Keratinocyte (primary cell): ENCODE measurements at regions not wholly inside any gene's neighbourhood (a gene's known extent, or its start where the extent isn't known, plus 50 kb on each side); places are given as distances from the start of the nearest gene placed in this dataset.

Experiments
- DNase-seq: peaks from one replicate; pipeline ENCODE4 v3.0.0-alpha.2; 2011; ENCODE audit warnings: low read depth, missing footprints, low spot score
- FAIRE-seq: peaks from 2 replicates; lab custom pipeline; 2011; peaks lifted over from hg19 to GRCh38; lab: Jason Lieb, UNC
- H2AFZ ChIP-seq: 2 replicates; pipeline ENCODE4 v1.6.0; 2012; ENCODE audit warnings: low read length, control low read depth, inconsistent platforms; ENCODE audit not compliant: control insufficient read depth
- H3K27ac ChIP-seq: 2 replicates; pipeline ENCODE4 v1.5.1; 2011; ENCODE audit warnings: low read length; ENCODE audit not compliant: control insufficient read depth, insufficient read depth
- H3K27me3 ChIP-seq: 3 replicates; pipeline ENCODE4 v1.6.0; 2011; ENCODE audit warnings: low read length; ENCODE audit not compliant: control insufficient read depth, insufficient read depth; ENCODE audit errors: extremely low read depth
- H3K36me3 ChIP-seq, 2 experiments: 2 replicates in 1 of 2; 3 replicates in 1 of 2; pipeline ENCODE4 v1.5.1; 2011; ENCODE audit warnings: low read length in 2 of 2, mild to moderate bottlenecking in 1 of 2; ENCODE audit not compliant: control insufficient read depth in 2 of 2, insufficient read depth in 2 of 2; ENCODE audit errors: extremely low read depth in 1 of 2
- H3K4me1 ChIP-seq: 3 replicates; pipeline ENCODE4 v1.5.1; 2011; ENCODE audit warnings: low read length; ENCODE audit not compliant: control insufficient read depth, insufficient read depth; ENCODE audit errors: extremely low read depth
- H3K4me2 ChIP-seq: 3 replicates; pipeline ENCODE4 v1.6.0; 2011; ENCODE audit warnings: low read depth, low read length; ENCODE audit not compliant: control insufficient read depth, insufficient read depth; ENCODE audit errors: extremely low read depth
- H3K4me3 ChIP-seq, 3 experiments: fragments of 200-600 bp in 1 of 3; sonication (generic) in 1 of 3; 2 replicates in 2 of 3; 3 replicates in 1 of 3; pipeline ENCODE4 v1.5.1; 2011 to 2016; ENCODE audit warnings: low read length in 3 of 3, mild to moderate bottlenecking in 3 of 3, control low read depth in 2 of 3, inconsistent platforms in 1 of 3, low read depth in 1 of 3, mixed read lengths in 1 of 3, mixed run types in 1 of 3, moderate library complexity in 1 of 3; ENCODE audit not compliant: control insufficient read depth in 2 of 3, insufficient read depth in 2 of 3; ENCODE audit errors: extremely low read depth in 1 of 3
- H3K79me2 ChIP-seq: 2 replicates; pipeline ENCODE4 v1.6.0; 2012; ENCODE audit warnings: low read length; ENCODE audit not compliant: control insufficient read depth, insufficient read depth
- H3K9ac ChIP-seq: 3 replicates; pipeline ENCODE4 v1.6.0; 2011; ENCODE audit warnings: low read length; ENCODE audit not compliant: control insufficient read depth, insufficient read depth; ENCODE audit errors: extremely low read depth
- H3K9me1 ChIP-seq: 3 replicates; pipeline ENCODE4 v1.6.0; 2011; ENCODE audit warnings: low read length; ENCODE audit not compliant: control insufficient read depth, insufficient read depth; ENCODE audit errors: extremely low read depth
- H3K9me3 ChIP-seq: 2 replicates; pipeline ENCODE4 v1.5.1; 2012; ENCODE audit warnings: low read depth, low read length; ENCODE audit not compliant: control insufficient read depth
- H4K20me1 ChIP-seq: 3 replicates; pipeline ENCODE4 v1.6.0; 2011; ENCODE audit warnings: low read length; ENCODE audit not compliant: control insufficient read depth, insufficient read depth; ENCODE audit errors: extremely low read depth
- EZH2 ChIP-seq: IDR thresholded peaks from one replicate; pipeline ENCODE4 v1.6.1; 2012; ENCODE audit warnings: inconsistent platforms, mild to moderate bottlenecking, low read length, moderate library complexity
- dilution Hi-C: fragments of 300-500 bp; cut with MboI; formaldehyde crosslinking; loops from one replicate; pipeline ENCODE4 v1.7.0; 2020; ENCODE audit warnings: low sequenced_read_pairs; ENCODE audit not compliant: extremely low pct_ligation_motif_present
- TF ChIP-seq, protein P1 (sequence below), 3 experiments: IDR thresholded peaks in 1 of 3; conservative IDR thresholded peaks in 1 of 3; optimal IDR thresholded peaks in 1 of 3; 2 replicates in 2 of 3; 3 replicates in 1 of 3; pipeline versions ENCODE3 to v1.5.1; 2011; ENCODE audit warnings: low read length in 3 of 3, mild to moderate bottlenecking in 3 of 3, moderate library complexity in 2 of 3, control low read depth in 1 of 3, inconsistent platforms in 1 of 3; ENCODE audit not compliant: insufficient read depth in 2 of 3; ENCODE audit errors: extremely low read depth in 1 of 3

DNA sequence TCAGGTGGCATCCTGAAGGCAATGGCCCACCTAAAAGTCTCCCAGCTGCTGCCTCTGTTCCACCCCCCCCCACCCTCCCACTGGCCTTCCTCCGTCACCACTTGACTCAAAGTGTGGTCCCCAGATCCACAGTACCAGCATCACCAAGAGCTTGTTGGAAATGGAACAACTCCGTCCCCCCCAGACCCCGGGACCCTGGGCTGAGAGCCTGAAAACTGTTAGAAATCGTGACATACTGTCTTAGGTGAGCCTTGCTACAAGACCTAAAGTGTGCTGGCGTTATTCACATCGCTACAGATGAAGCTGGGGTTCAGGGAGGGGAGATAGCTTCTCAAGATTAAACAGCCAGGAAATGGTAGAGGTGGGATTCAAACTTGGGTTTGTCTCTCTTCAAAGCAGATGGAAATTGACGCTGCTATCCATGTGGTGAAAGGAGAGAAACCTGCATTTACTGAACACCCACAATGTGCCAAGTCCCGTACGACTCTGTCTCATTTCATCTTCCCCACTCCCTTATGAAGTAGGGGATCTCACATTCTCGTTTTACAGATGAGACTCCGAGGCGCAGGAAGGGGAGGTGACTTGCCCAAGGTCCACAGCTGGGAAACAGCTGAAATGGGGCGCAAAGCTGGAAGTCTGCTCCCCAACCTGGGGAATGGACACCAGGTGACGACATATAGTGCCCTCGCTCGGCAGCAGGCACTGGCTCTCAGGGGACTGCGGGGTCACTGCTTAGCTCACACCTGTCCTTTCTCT, 52.8 kb upstream of the IFFO2 start:
- Histone ChIP-seq H3K27me3 (no peaks in the 10 kb centered on the region), H2AFZ (no peak overlapping the region), H3K4me2 (no peak overlapping the region), H3K79me2 (no peaks in the 10 kb centered on the region), H3K27ac (peak overlapping the region; percentile 15), H3K9me3 (no peaks in the 10 kb centered on the region), H3K4me3 (no peak overlapping the region), H3K4me1 (peaks cover 33% of the 10 kb centered on the region), H3K36me3 (no peaks in the 10 kb centered on the region), H3K9ac (no peak overlapping the region), H4K20me1 (no peaks in the 10 kb centered on the region), H3K9me1 (peaks cover 2% of the 10 kb centered on the region)
- DNase-seq (no peak), FAIRE-seq (peak; percentile 46)
- dilution Hi-C loops, result no loop called here
- no peak for TF ChIP-seq EZH2
- TF ChIP-seq, protein P1, sequence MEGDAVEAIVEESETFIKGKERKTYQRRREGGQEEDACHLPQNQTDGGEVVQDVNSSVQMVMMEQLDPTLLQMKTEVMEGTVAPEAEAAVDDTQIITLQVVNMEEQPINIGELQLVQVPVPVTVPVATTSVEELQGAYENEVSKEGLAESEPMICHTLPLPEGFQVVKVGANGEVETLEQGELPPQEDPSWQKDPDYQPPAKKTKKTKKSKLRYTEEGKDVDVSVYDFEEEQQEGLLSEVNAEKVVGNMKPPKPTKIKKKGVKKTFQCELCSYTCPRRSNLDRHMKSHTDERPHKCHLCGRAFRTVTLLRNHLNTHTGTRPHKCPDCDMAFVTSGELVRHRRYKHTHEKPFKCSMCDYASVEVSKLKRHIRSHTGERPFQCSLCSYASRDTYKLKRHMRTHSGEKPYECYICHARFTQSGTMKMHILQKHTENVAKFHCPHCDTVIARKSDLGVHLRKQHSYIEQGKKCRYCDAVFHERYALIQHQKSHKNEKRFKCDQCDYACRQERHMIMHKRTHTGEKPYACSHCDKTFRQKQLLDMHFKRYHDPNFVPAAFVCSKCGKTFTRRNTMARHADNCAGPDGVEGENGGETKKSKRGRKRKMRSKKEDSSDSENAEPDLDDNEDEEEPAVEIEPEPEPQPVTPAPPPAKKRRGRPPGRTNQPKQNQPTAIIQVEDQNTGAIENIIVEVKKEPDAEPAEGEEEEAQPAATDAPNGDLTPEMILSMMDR (optimal IDR thresholded peaks at IDR 0.05 in 1 of 3, IDR thresholded peaks at IDR 0.05 in 1 of 3, conservative IDR thresholded peaks at IDR 0.05 in 1 of 3; ENCODE audit: extremely low read depth in 1 of 3, insufficient read depth in 2 of 3, low read length in 3 of 3), result no peak

DNA sequence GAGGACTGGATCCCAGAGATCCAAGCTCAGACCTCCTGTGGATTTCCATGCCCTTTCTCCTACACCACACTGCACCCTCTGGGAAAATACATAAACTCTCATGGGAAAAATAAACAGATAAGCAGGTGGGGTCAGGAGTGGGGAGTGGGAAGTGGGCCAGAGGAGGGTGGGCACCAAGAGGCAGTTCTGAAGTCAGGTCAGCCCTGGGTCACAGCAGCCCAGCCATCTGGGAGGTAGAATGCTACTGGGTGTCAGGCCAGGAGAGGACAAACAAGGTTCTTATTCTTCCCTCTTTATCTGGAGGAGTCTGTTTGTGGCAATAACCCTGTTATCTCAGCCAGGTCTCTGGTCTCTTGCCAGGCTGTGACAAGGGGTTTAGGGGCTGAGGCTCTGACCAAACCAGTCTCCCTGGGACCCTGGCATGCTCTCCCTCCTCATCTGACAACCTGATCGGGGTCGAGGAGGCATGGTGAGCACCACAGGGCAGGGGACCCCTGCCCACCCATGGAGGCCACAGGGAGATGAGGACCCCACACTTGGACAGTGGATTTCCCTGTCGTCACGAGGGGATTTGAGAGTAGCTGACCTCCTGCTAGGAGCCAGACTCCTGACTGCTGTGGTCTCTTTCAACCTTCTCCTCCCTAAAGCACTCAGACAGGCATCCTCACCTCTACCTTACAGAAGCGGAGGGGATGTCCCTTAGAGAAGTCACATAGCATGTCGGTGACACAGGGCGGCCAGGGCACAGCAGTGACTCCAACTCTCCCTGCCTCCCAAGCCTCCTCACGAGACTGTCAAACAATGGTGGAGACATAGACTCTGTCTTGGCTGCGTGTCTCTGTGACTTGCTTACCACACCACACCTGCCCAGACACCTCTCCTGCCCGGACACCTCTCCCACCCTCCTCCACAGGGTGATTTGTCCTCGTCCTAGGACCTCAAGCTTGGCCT, 51.3 kb upstream of the IFFO2 start:
- Histone ChIP-seq H3K79me2 (no peaks in the 10 kb centered on the region), H3K27me3 (no peaks in the 10 kb centered on the region), H3K4me2 (no peak overlapping the region), H3K9me3 (no peaks in the 10 kb centered on the region), H3K9ac (no peak overlapping the region), H2AFZ (no peak overlapping the region), H4K20me1 (no peaks in the 10 kb centered on the region), H3K4me3 (no peak overlapping the region), H3K27ac (no peak overlapping the region), H3K9me1 (peaks cover 2% of the 10 kb centered on the region), H3K4me1 (peaks cover 33% of the 10 kb centered on the region), H3K36me3 (no peaks in the 10 kb centered on the region)
- DNase-seq (no peak), FAIRE-seq (peak; percentile 5)
- TF ChIP-seq, protein P1 (optimal IDR thresholded peaks at IDR 0.05 in 1 of 3, IDR thresholded peaks at IDR 0.05 in 1 of 3, conservative IDR thresholded peaks at IDR 0.05 in 1 of 3; ENCODE audit: extremely low read depth in 1 of 3, insufficient read depth in 2 of 3, low read length in 3 of 3), result no peak
- no peak for TF ChIP-seq EZH2
- dilution Hi-C loops, result no loop called here
